ENCODE measurements at regions not wholly inside any gene's neighbourhood (a gene's known extent, or its start where the extent isn't known, plus 50 kb on each side); places are given as distances from the start of the nearest gene placed in this dataset.

DNA sequence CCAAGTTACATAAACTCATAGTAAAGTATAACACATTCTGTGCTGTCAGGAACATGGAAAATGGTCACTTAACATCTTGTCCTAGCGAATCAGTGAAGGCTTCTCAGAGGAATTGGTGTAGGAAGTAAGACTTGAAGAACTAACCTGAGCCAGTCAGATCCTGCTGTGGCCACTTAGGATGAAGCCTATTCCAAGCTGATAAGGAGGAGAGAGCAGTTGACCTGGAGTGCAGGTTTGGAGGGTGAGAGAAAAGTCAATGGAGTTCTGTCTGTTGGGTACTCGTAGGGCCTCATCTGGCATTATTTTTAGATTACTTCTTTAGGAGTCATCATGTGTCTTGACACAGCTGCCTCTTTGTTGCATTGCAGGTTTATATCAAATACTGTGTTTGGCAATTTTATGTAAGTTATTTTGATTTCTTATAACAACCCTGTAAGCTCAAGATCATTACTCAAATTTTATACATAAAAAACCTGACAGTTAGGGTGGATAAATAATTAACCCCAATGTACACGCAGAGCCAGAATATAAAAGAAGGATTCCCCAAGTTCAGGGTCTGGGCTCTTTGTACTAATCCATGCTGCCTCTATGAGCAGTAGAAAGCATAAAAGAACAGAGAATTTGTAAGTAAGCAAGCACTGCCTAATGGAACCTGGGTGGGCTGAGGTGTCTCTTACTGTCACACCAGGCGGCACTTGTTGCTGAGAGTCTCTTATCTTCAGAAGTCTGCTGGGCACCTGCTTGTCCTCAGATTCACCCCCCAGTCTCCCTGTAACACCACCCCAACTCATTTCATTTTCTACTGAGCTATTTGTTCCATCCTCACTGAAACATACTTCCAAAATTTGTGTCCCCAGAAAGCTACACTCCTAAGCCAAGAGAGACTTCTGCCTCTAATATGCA, 252.1 kb upstream of the NT5C1B start:
- in situ Hi-C loops (cut with MboI; ENCODE audit: low sequenced_read_pairs), result no loop called here

DNA sequence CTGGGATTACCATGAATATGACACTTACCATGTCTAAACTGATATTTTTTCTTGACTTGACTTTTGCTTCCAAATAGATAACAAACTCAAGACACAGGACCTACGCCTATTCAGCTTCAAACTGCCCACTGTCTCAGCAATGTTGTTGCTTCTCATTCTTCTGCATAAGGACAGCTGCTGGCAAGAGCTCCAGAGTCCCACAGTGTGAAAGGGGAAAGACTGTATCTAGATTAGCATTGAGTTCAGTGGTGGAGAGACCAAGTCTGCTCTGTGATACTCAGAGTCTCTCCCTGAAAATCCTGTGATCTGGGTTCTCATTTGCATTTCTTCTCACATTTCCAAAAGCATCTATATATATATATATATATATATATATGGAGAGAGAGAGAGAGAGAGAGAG, 247.9 kb upstream of the NT5C1B start:
- in situ Hi-C loops (cut with MboI; ENCODE audit: low sequenced_read_pairs), result no loop called here

DNA sequence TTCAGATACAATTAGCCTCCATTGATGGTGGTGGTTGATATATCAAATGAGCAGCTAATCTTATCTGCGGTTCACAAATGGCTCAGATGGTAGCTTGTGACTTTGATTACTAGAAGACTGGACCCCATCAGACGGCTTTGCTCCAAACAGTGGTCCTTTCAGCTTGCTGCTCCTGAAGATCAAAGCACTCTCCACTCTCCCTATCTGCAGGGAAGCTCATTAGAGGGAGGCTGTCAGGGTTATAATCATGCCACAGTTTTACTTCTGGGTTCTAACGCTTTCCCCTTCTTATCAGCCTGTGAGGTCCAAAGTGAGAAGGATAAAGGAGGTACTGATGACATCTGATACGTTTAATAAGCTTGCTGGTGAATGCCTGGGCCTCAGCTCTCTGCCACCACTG, 247.1 kb upstream of the NT5C1B start:
- in situ Hi-C loops (cut with MboI; ENCODE audit: low sequenced_read_pairs), result no loop called here

DNA sequence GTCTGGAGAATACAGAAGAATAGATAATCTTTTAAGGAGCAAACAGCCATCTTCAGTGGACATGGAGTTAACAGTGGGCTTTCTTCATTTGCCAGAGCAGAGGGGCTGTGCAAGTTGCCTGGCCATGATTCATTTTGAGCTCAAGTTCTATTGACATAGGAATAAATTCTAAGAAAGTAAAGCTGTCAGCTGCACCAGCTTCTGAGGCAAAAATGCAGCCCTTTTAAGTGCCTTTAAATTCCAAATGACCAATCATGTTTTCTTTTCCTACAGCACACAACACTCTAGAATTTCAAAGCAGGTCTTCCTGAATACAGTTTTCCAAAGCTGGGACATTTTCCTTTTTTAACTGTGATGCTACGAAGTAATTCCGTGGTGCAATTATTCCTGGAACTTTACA, 246.4 kb upstream of the NT5C1B start:
- in situ Hi-C loops (cut with MboI; ENCODE audit: low sequenced_read_pairs), result no loop called here

DNA sequence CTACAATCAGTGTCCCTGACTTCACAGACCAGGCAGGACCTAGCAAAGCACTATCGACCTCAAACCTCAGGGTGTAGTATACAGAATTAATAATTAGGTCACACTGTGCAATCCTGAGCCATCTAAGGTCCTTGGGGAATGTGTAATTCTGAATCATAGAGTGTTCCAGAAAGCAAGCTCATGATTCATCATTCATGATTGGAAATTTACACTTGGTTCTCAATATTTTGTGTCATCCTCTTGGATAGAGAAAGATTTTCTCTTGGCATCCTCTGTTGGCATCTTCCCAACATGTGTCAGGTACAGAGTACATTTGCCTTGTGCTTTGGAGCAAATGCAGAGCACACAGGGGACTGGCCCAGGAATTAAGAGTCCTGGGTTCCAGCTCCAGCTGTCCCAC, 245.0 kb upstream of the NT5C1B start:
- in situ Hi-C loops (cut with MboI; ENCODE audit: low sequenced_read_pairs), result no loop called here

DNA sequence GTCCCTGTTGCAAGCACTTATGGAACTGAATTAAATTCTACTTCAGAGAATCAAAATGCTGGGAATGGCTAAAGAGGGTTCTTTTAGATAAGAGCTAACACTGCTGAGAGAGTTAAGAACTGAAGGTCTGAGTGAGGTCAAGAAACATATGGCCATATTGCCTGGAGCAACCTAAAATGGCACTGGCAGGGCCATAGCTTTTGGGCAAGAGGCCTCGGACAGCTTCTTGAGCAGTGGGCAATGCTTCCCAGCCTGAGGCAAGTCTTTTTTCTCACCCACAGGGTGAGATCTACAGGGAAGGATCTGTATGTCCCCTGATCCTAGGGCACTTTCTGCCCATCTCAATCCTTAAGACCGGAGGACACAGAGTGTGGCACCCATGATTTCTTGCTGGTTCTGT, 244.6 kb upstream of the NT5C1B start:
- in situ Hi-C loops (cut with MboI; ENCODE audit: low sequenced_read_pairs), result no loop called here

DNA sequence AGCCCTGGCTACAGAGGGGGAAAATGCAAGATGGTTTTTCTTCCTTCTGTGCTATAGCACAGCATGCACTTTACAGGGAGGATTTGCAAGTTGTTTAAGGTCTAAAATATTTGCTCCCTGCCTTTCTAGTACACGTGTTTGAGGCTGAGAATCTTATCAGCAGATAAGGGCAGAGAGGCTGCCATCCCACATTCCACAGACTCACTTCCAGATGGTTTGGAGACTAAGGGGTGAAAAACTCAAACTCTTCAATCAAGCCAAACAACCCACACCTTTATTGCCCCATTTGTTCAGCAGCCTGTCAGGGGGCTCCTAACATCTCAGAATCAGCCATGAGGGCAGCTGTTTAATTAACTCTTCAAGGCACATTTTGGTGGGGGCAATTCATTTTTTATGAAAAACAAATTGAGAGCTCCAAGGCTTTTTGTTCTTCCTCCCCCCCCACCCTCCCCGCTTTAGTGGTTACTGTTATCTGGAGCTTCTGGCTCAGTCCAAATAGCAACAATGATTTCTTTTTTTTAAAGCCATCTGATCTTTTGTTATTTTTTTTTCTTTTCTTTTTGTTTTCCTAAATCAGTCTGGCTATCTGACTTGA, 242.6 kb upstream of the NT5C1B start:
- in situ Hi-C loops (cut with MboI; ENCODE audit: low sequenced_read_pairs), result no loop called here

DNA sequence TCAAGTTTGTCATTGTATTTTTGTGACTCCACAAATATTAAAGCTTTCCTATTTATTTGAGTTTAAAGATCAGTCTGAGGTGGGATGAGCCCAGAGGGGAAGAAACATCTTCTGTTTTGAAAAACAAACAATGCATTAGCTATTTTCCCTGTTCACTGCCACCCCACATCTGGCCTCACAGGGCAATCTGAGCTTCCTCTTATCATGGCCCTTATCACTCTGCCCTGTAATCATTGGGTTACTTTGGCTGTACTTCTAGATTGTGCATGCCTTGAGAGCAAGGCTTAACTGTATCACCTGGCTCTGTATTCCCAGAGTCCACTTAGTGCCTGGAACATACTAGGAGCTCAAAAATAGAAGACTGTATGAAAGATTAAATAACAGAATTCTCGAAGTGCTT, 241.6 kb upstream of the NT5C1B start:
- in situ Hi-C loops (cut with MboI; ENCODE audit: low sequenced_read_pairs), result no loop called here

DNA sequence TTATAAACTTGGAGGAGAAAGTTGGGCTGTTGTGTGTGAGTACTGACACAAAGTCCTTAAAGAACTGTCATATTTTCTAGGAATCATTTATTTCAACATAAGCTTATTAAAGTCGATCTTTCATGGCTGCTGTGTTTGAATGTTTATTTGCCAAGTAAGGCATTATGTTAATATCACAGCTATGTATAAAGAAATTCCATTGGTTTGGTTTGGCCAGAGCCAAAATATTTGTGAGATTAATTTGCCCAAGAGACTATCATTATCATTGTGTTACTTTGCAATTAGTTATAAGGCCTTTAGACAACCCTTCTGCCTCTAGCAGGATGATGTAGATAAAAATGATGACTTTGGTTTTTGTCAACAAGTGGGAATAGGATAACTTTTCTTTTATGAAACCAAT, 240.6 kb upstream of the NT5C1B start:
- in situ Hi-C loops (cut with MboI; ENCODE audit: low sequenced_read_pairs), result no loop called here

DNA sequence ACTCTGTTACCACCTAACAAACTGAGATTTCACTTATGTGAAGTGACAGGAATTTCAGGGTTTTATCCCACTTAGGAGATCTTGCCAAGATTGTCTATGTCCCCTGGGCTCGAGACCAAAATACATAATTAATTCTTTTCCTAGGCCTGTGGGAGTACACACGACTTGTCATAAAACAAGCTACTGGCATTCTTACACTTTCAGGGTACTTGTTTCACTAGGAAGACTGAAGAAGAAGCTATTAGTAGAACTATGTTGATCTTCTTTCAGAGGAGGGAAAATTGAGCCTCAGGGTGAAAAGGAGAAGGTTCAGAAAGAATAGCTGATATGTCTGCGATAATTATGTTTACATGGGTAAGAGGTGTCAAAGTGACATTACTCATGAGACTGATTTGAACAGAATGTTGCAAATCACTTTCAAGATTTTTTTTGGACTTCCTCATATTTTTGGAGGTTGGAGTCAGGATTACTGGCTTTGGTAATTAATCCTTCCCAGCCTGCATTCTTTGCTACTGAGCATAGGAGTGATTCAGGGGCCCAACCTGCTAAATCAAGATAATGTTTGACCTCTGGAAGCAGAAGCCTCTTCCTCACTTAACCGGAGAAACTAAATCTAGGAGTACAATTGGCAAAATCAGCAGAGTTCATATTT, 240.0 kb upstream of the NT5C1B start:
- in situ Hi-C loops (cut with MboI; ENCODE audit: low sequenced_read_pairs), result no loop called here

DNA sequence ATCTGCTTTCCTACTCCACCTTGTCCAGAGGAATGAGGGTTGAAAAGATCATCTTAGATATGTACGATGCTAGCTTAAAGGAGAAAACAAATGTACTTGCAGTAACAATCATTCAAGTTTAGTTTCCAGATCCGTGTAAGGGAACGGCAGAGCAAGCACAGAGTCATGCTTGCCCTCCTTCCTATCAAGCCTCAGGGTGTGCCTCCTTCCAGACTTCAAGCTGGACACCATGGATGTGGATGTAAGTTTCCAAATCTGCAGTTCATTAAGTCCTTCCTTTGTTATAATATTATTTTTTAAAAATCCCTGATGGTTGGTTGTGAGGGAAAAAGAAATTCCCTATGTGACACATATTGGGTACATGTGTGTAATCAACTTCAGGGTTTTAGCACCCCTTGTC, 238.9 kb upstream of the NT5C1B start:
- in situ Hi-C loops (cut with MboI; ENCODE audit: low sequenced_read_pairs), result no loop called here

DNA sequence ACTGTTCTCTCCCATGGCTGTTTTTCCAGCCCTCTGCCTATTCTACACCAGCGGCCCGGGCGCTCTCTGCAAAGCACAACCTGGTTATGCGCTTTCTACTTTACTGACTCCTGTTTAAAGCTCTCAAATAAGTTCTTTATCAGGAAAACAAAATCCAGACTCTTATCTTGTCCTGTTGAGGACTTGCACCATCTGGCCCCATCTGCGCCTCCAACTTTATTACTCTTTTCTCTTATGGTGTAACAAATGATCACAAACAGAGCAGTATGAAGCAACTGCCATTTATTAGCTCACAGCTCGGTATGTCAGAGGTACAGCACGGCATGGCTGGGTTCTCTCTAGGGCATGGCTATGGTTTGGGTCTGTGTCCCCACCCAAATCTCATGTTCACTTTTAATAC, 236.5 kb upstream of the NT5C1B start:
- in situ Hi-C loops (cut with MboI; ENCODE audit: low sequenced_read_pairs), result no loop called here

DNA sequence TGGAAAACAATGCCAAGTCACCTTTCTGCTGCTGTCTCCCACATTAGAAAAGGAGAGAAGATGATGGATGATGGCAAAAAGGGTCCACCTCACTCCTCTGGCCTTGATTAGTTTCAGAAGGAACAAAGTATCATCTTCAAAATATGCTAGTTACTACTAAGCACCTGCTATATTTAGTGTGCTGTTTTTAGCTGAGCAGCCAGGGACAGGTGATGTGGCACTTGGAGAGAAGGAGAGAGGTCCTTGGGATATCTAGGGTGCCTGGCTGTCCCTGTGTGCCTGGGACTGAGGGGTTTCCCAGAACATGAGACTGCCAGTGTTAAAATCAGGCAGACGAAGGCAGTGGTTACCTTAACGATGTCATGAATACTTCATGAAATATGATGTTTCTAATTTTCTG, 235.5 kb upstream of the NT5C1B start:
- in situ Hi-C loops (cut with MboI; ENCODE audit: low sequenced_read_pairs), result no loop called here

DNA sequence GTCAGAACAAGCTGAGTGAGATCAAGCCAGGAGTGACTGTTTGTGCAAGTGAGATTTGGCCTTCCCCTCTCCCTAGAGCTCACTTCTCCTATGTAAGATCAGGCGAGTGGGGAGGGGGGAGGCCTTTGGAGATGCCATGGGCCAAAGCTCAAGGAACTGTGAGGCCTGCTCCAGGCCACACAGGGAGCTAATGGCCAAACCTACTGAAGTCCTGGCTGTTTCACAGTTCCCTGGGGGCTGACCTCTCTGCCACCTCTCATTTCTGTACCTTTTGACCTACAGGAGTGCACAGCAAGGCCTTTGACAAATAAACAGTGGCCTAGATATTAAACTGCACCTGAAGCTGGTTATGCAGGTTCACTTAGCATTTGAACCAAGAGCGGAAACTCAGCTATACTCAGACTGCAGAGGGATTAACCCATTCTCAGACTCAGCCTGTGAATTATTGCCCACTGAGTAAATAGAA, 235.0 kb upstream of the NT5C1B start:
- in situ Hi-C loops (cut with MboI; ENCODE audit: low sequenced_read_pairs), result no loop called here

DNA sequence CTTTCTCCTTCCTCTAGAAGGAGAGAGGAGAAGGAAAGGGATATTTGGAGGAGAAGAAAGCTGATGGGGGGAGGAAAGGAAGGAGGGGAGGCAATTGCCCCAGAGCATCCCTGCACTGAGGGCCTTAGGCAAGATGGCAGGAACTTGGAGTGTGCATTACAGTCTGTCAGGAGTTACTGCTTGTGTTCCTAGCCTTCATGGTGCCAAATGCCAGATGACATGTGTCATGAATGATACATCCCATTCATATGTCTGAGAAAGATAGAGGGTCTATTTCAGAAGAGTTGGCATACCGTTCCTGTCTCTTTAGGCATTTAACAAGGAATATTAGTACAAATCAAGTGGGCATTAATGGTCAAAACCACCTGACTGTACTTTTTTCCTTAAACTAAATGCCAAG, 232.1 kb upstream of the NT5C1B start:
- in situ Hi-C loops (cut with MboI; ENCODE audit: low sequenced_read_pairs), result no loop called here

DNA sequence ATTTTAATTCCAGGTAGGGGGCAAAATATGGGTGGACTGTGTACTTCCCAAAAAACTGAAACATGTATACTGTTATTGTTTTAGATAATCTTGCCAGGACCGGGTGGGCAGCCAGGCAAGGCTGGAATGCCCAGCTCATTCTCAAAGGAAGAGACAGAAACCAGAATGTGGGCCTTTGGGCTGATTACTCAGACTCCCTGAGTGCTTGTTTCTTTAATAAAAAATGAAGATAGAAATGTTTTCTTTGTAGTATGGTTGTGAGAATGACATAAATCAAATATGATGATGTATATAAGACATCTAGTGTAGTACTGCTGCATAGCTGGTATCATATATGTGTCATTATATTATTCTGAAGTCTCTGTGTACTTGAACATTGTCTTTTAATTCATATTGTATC, 231.6 kb upstream of the NT5C1B start:
- in situ Hi-C loops (cut with MboI; ENCODE audit: low sequenced_read_pairs), result no loop called here

DNA sequence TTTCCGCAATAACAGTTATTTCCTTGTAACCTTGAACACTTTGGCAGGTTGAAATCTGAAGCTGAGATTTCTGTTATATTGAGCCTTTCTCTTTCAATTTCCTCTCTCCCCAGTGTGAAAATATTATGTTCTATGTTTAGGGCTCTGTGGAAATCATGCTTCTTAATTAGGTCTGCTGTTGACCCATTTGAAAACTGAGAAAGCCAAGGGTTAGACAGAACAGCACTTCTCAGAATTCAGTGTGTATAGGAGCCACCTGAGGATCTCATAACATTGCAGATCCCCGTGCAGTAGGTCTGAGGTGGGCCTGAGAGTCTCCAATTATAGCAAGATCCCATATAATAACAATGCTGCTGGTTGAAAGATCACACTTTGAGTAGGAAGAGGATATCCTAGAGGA, 230.2 kb upstream of the NT5C1B start:
- in situ Hi-C loops (cut with MboI; ENCODE audit: low sequenced_read_pairs), result no loop called here

DNA sequence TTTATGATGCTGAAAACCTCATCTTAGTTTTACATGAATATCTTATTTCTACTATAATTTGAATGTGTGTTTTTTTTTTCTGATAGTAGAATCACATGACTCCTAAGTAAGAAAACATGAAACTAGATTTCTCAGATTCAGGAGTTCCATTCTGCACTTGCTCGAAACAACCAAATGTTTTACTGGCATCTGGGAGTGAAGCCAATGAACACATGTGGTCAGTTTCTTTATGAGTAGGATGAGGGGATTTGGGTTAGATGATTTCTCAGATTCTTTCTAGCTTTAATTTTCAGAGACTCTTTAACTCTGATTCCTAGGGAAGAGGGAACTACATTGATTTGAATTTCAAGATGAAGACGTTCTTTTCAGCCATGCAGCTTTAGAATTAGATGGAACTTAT, 225.0 kb upstream of the NT5C1B start:
- in situ Hi-C loops (cut with MboI; ENCODE audit: low sequenced_read_pairs), result no loop called here

DNA sequence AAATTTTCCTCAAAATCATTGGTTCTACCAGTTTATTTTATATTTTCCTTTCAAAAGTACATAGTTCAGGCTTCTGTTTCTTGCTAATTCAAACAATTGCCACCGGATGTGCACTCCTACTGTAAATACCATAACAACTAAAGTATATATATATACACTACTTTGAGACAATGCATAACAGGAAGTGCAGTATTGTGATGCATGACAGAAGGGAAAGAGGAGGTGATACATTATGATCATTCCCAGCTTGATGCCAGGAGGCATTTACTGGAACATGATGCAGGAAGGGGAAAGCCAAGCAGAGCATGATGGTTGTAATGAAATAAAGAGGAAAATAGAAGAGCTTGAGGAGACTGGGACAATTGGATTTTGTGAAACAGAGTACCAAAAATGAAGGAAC, 215.2 kb upstream of the NT5C1B start:
- in situ Hi-C loops (cut with MboI; ENCODE audit: low sequenced_read_pairs), result no loop called here

DNA sequence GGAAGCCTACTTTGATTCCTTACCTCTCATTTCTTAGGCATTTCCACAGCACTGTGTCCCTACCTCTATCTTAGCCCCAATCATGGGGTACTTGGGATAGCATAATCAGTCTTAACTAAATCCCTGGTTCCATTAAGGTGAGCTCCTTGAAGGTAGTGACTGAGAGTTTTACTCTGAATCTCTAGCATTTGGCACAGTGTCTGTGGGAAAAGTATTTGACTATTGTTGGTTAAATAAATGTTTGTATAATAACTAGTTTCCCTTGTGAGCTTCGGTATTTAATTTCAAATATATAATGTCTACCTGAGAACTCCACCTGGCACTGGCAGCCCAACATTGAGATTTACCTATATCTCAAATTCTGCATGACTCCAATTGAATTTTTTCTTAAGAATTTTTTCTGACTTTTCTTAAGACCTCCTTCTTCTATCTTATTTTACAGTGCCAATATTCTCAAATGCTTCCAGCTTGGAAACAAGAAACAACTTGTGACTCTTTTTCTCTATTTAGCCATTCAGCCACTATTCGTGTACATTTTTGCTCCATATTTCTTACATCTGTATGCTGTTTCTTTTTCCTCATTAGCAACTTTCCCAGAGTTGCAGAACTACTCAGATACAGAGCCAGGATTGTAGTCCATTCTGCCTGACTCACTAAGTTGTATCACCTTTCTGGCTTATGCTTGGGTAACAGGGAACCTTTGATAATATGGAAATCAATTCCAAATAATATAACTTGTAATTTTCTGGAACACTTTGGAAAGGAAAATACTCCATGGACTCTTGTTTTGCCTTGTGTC, 214.0 kb upstream of the NT5C1B start:
- in situ Hi-C loops (cut with MboI; ENCODE audit: low sequenced_read_pairs), result no loop called here

DNA sequence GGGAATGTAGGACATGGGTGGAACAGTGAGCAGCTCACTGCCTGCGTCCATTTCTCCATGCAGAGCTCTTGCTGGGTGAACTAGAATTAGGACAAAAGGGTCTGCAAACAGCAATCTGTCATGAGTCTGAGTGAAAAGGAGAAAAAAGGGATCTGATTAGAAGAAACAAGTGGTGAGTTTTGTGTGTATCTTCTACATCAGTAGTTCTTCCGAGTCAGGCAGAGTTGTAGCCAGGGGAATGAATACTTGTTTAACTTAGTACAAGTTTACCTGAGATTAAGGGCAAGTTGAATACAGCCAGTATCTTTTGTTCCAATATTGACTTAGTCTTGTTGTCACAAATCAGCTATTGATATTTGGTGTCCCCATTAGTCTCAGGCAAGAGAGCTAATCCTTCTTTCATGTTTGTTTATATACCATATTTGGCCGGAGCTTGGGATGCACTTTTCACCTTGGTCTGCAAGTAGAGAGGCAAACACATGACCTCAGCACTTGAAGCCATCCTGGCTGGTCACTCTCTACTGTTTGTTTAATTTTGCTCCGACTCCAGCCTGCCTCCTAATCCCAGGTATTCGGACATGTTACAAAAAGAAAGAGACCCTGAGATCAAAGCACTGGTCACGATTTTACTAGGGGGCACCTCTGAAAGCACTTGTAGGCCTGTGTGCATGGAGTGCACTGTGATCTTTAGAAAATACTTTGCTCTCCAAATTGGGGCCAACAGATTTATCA, 211.0 kb upstream of the NT5C1B start:
- in situ Hi-C loops (cut with MboI; ENCODE audit: low sequenced_read_pairs), result no loop called here

All from HL-60/S4 treated with retinoic acid at 250 ng/mL for 4 days and 3 days (cell line).